ENCODE measurements at regions not wholly inside any gene's neighbourhood (a gene's known extent, or its start where the extent isn't known, plus 50 kb on each side); places are given as distances from the start of the nearest gene placed in this dataset.

DNA sequence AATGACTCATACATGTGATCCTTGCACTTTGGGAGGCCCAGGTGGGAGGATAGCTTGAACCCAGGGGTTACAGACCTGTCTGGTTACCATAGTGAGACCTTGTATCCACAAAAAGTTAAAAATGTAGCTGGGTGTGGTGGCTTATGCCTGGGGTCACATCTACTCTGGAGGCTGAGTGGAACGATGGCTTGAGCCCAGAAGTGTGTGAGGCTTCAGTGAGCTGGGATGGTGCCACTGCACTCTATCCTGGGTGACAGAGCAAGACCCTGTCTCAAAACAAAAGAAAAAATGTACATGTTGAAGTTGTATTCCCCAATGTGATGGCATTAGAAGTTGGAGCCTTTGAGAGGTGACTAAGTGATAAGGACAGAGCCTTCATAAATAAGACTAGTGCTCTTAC is 409.4 kb upstream of the PABPC4L start:
- TF ChIP-seq, protein P1, sequence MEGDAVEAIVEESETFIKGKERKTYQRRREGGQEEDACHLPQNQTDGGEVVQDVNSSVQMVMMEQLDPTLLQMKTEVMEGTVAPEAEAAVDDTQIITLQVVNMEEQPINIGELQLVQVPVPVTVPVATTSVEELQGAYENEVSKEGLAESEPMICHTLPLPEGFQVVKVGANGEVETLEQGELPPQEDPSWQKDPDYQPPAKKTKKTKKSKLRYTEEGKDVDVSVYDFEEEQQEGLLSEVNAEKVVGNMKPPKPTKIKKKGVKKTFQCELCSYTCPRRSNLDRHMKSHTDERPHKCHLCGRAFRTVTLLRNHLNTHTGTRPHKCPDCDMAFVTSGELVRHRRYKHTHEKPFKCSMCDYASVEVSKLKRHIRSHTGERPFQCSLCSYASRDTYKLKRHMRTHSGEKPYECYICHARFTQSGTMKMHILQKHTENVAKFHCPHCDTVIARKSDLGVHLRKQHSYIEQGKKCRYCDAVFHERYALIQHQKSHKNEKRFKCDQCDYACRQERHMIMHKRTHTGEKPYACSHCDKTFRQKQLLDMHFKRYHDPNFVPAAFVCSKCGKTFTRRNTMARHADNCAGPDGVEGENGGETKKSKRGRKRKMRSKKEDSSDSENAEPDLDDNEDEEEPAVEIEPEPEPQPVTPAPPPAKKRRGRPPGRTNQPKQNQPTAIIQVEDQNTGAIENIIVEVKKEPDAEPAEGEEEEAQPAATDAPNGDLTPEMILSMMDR (conservative IDR thresholded peaks at IDR 0.05) = no peak
- TF ChIP-seq ZFX (IDR thresholded peaks at IDR 0.05) = no peak
